ENCODE measurements at regions not wholly inside any gene's neighbourhood (a gene's known extent, or its start where the extent isn't known, plus 50 kb on each side); places are given as distances from the start of the nearest gene placed in this dataset.
"Not testable (repeated sequence)": the region's sequence is repeated elsewhere in the genome, so short reads cannot be mapped to it uniquely, and the experiment has no call there.

- DNase-seq (ENCODE audit: low spot score), result peak; percentile 53
Observed at GRCh38 chr2:4695281-4695861, 992.0 kb downstream of the DCDC2C start.

- DNase-seq (ENCODE audit: low spot score), result peak; percentile 25
Observed at GRCh38 chr2:4715065-4715464, 977.1 kb upstream of the SOX11 start.

GRCh38 chr2:4718777-4719176 is 973.4 kb upstream of the SOX11 start:
- no peak for DNase-seq (ENCODE audit: low spot score)

GRCh38 chr2:4725618-4726017 is 966.6 kb upstream of the SOX11 start:
- DNase-seq (ENCODE audit: low spot score), result no peak

GRCh38 chr2:4732560-4732959 is 959.6 kb upstream of the SOX11 start:
- no peak for DNase-seq (ENCODE audit: low spot score)

GRCh38 chr2:4745056-4745991 is 946.9 kb upstream of the SOX11 start:
- DNase-seq (ENCODE audit: low spot score), result peak; percentile 12

- no peak for DNase-seq (ENCODE audit: low spot score)
Observed at GRCh38 chr2:4753721-4754120, 938.5 kb upstream of the SOX11 start.

GRCh38 chr2:4762951-4763376 is 929.2 kb upstream of the SOX11 start:
- DNase-seq (ENCODE audit: low spot score), result peak; percentile 9

GRCh38 chr2:4765787-4766530 is 926.2 kb upstream of the SOX11 start:
- no peak for DNase-seq (ENCODE audit: low spot score)

GRCh38 chr2:4775668-4776067 is 916.5 kb upstream of the SOX11 start:
- DNase-seq (ENCODE audit: low spot score), result no peak

GRCh38 chr2:4780679-4781078 is 911.5 kb upstream of the SOX11 start:
- peak; percentile 36 for DNase-seq (ENCODE audit: low spot score)

- DNase-seq (ENCODE audit: low spot score), result no peak
Observed at GRCh38 chr2:4782647-4783046, 909.5 kb upstream of the SOX11 start.

- no peak for DNase-seq (ENCODE audit: low spot score)
Observed at GRCh38 chr2:4791488-4791887, 900.7 kb upstream of the SOX11 start.

- DNase-seq (ENCODE audit: low spot score), result no peak
Observed at GRCh38 chr2:4792126-4792525, 900.1 kb upstream of the SOX11 start.

GRCh38 chr2:4803396-4803795 is 888.8 kb upstream of the SOX11 start:
- no peak for DNase-seq (ENCODE audit: low spot score)

GRCh38 chr2:4814137-4814536 is 878.0 kb upstream of the SOX11 start:
- not testable (repeated sequence) for DNase-seq (ENCODE audit: low spot score)

GRCh38 chr2:4827836-4828235 is 864.3 kb upstream of the SOX11 start:
- DNase-seq (ENCODE audit: low spot score), result no peak

- no peak for DNase-seq (ENCODE audit: low spot score)
Observed at GRCh38 chr2:4828682-4829374, 863.4 kb upstream of the SOX11 start.

- no peak for DNase-seq (ENCODE audit: low spot score)
Observed at GRCh38 chr2:4831751-4832150, 860.4 kb upstream of the SOX11 start.

GRCh38 chr2:4832642-4833041 is 859.5 kb upstream of the SOX11 start:
- DNase-seq (ENCODE audit: low spot score), result no peak

GRCh38 chr2:4838626-4839025 is 853.6 kb upstream of the SOX11 start:
- no peak for DNase-seq (ENCODE audit: low spot score)

- DNase-seq (ENCODE audit: low spot score), result no peak
Observed at GRCh38 chr2:4840791-4841190, 851.4 kb upstream of the SOX11 start.
